Adrenal gland (tissue), 9 donors: ENCODE measurements at regions not wholly inside any gene's neighbourhood (a gene's known extent, or its start where the extent isn't known, plus 50 kb on each side); places are given as distances from the start of the nearest gene placed in this dataset.

Source experiments
- DNase-seq, 7 donors: peaks; one replicate each; pipeline ENCODE4 v3.0.0-alpha.2; 2019 to 2020
- H3K27ac ChIP-seq, 5 donors: fragments of 200-600 bp; sonication (generic) in 4 of 5; 1 replicate in 3 of 5; 2 replicates in 2 of 5; pipeline versions ENCODE4 v1.5.1 to v1.8.0; 2016 to 2020; ENCODE audit warnings: mild to moderate bottlenecking in 1 of 5
- H3K27me3 ChIP-seq: fragments of 200-600 bp; 2 replicates; pipeline ENCODE4 v1.8.0; 2021
- H3K36me3 ChIP-seq, 2 donors: fragments of 200-600 bp; replicated peaks in 1 of 2; 1 replicate in 1 of 2; 2 replicates in 1 of 2; pipeline versions ENCODE4 v1.5.1 to v1.8.0; 2018 to 2022
- H3K4me1 ChIP-seq, 2 donors: fragments of 200-600 bp; replicated peaks in 1 of 2; 1 replicate in 1 of 2; 2 replicates in 1 of 2; pipeline versions ENCODE4 v1.5.1 to v1.8.0; 2018 to 2021
- H3K4me3 ChIP-seq, 4 donors: fragments of 200-600 bp; sonication (generic) in 3 of 4; one replicate each; pipeline ENCODE4 v1.5.1; 2016 to 2018
- H3K9me3 ChIP-seq, 3 donors: fragments of 200-600 bp; sonication (generic) in 1 of 3; replicated peaks in 1 of 3; 1 replicate in 2 of 3; 2 replicates in 1 of 3; pipeline versions ENCODE4 v1.5.1 to v1.8.0; 2016 to 2021
- CTCF ChIP-seq, 6 experiments: fragments of 450-650 bp in 4 of 6; fragments of 200-600 bp in 2 of 6; sonication (generic) in 1 of 6; IDR thresholded peaks; 1 replicate in 5 of 6; 2 replicates in 1 of 6; pipeline versions ENCODE4 v1.5.1 to v1.8.0; 2016 to 2021; ENCODE audit warnings: antibody characterized with exemption in 6 of 6, mild to moderate bottlenecking in 2 of 6, moderate library complexity in 1 of 6
- POLR2A ChIP-seq, 2 donors: fragments of 450-650 bp; IDR thresholded peaks; one replicate each; pipeline ENCODE4 v1.6.1; 2017; ENCODE audit warnings: antibody characterized with exemption in 2 of 2, mild to moderate bottlenecking in 2 of 2, moderate library complexity in 1 of 2
- WGBS, 4 donors: extraction: QIAGEN DNeasy Blood & Tissue Kit in 2 of 4; methylation state at CpG; one replicate each; pipeline versions ENCODE4 v1.1.5 to v1.1.7; 2013 to 2017; 5-methylcytosine and 5-hydroxymethylcytosine counted together
- intact Hi-C, 2 donors: fragments of 100-400 bp; cut with DNase I; formaldehyde crosslinking; loops; one replicate each; pipeline versions ENCODE4 v1.14.1 to v1.15.0; 2022 to 2023
- donor health status: healthy with polysubstance abuse.
- donor health status: Bipolar disorder and iron deficiency.
- donor health status: DM: yes; HTN: yes; CAD: no.
- donor health status: DM: no; HTN: no; CAD: no.
- donor health status: DM: no; HTN: no; CAD: no.

- Histone ChIP-seq H3K27me3 (peaks cover 3% of the 10 kb centered on the region), H3K4me1 (no peaks in the 10 kb centered on the region), H3K4me3 (no peak overlapping the region), H3K27ac (no peak overlapping the region), H3K9me3 (no peaks in the 10 kb centered on the region), H3K36me3 (no peaks in the 10 kb centered on the region)
- intact Hi-C loops: no loop called here
- 59 to 75% (median 72%) methylated on average over 7 of the region's 7 CpGs for WGBS, 4 donors
- no peak for DNase-seq
- TF ChIP-seq CTCF (IDR thresholded peaks at IDR 0.05) (no peak), POLR2A (IDR thresholded peaks at IDR 0.05) (no peak)
These were observed 56.5 kb downstream of the IRX6 start for GRCh38 chr16:55380485-55380884.

GRCh38 chr16:55384288-55385247 lies 60.6 kb downstream of the IRX6 start:
- Histone ChIP-seq H3K4me1 (no peaks in the 10 kb centered on the region), H3K36me3 (no peaks in the 10 kb centered on the region), H3K27me3 (peaks cover 3% of the 10 kb centered on the region), H3K27ac (no peak overlapping the region), H3K4me3 (no peak overlapping the region), H3K9me3 (no peaks in the 10 kb centered on the region)
- 62 to 70% (median 69%) methylated on average over 12 of the region's 12 CpGs for WGBS, 4 donors
- intact Hi-C loops: no loop called here
- DNase-seq: no peak
- no peak for TF ChIP-seq CTCF (IDR thresholded peaks at IDR 0.05)
- TF ChIP-seq POLR2A (IDR thresholded peaks at IDR 0.05): no peak

GRCh38 chr16:55385359-55385758 lies 61.4 kb downstream of the IRX6 start:
- TF ChIP-seq CTCF (IDR thresholded peaks at IDR 0.05): no peak
- no peak for TF ChIP-seq POLR2A (IDR thresholded peaks at IDR 0.05)
- Histone ChIP-seq H3K4me1 (no peaks in the 10 kb centered on the region), H3K36me3 (no peaks in the 10 kb centered on the region), H3K9me3 (no peaks in the 10 kb centered on the region), H3K27ac (no peak overlapping the region), H3K4me3 (no peak overlapping the region), H3K27me3 (no peaks in the 10 kb centered on the region)
- no peak for DNase-seq
- intact Hi-C loops: no loop called here
- 66 to 78% (median 70%) methylated on average over 3 of the region's 3 CpGs for WGBS, 4 donors

- Histone ChIP-seq H3K27me3 (peaks cover 6% of the 10 kb centered on the region), H3K4me3 (no peak overlapping the region), H3K9me3 (no peaks in the 10 kb centered on the region), H3K4me1 (no peaks in the 10 kb centered on the region), H3K27ac (no peak overlapping the region), H3K36me3 (no peaks in the 10 kb centered on the region)
- 77 to 86% (median 81%) methylated on average over 5 of the region's 5 CpGs for WGBS, 4 donors
- no peak for TF ChIP-seq CTCF (IDR thresholded peaks at IDR 0.05)
- TF ChIP-seq POLR2A (IDR thresholded peaks at IDR 0.05): no peak
- DNase-seq: no peak
- intact Hi-C loops: no loop called here
These were observed 62.7 kb downstream of the IRX6 start for GRCh38 chr16:55386534-55387296.
